BJ (cell line): ENCODE measurements at regions not wholly inside any gene's neighbourhood (a gene's known extent, or its start where the extent isn't known, plus 50 kb on each side); places are given as distances from the start of the nearest gene placed in this dataset.

Experiments used
- CTCF ChIA-PET: fragments of 350-600 bp; formaldehyde crosslinking; extraction: SDS; loops from one replicate; lab custom pipeline; 2021; ENCODE audit warnings: antibody characterized with exemption, inconsistent platforms; lab: Yijun Ruan, JAX
- POLR2A ChIA-PET: fragments of 300-600 bp; sonication (Branson Sonifier 250); formaldehyde crosslinking; extraction: SDS; loops from one replicate; lab custom pipeline; 2021; ENCODE audit warnings: antibody characterized with exemption; lab: Charles Lee
- DNase-seq: peaks from one replicate; pipeline ENCODE4 v3.0.0-alpha.2; 2011; ENCODE audit warnings: low read depth
- H3K27me3 ChIP-seq: 2 replicates; pipeline ENCODE4 v1.6.0; 2011; ENCODE audit warnings: low read length; ENCODE audit not compliant: control insufficient read depth, insufficient read depth
- H3K36me3 ChIP-seq: 2 replicates; pipeline ENCODE4 v1.5.1; 2011; ENCODE audit warnings: low read length; ENCODE audit not compliant: control insufficient read depth, insufficient read depth
- H3K4me3 ChIP-seq: 2 replicates; pipeline ENCODE4 v1.5.1; 2011; ENCODE audit warnings: low read depth, mild to moderate bottlenecking, control low read depth, low read length
- TF ChIP-seq, protein P1 (sequence below): IDR thresholded peaks from 2 replicates; pipeline ENCODE4 v1.5.1; 2011; ENCODE audit warnings: low read depth, mild to moderate bottlenecking, control low read depth, inconsistent platforms, low read length, moderate library complexity; ENCODE audit not compliant: insufficient read depth

DNA sequence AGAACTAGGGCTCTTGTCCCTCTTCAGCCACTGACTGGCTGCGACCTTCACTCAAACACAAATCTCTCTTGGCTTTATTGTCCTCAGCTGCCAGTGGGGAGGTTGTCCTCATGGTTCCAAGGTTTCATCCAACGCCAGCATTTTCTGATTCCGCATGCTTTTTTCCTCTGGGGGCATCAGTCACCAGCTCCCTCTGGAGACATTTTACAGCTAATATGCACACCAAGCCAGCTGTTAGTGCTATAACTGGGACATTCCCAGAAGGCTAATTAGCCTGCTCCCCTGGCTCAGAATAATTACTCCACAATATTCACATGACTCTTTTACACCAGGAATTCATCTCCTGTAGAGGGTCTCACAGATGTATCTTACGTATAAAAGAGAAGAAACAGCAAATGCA lies 193.6 kb upstream of the ANKRD55 start:
- H3K4me3 ChIP-seq, result no peak overlapping the region
- H3K27me3 ChIP-seq, result no peaks in the 10 kb centered on the region
- DNase-seq, result no peak
- TF ChIP-seq, protein P1, sequence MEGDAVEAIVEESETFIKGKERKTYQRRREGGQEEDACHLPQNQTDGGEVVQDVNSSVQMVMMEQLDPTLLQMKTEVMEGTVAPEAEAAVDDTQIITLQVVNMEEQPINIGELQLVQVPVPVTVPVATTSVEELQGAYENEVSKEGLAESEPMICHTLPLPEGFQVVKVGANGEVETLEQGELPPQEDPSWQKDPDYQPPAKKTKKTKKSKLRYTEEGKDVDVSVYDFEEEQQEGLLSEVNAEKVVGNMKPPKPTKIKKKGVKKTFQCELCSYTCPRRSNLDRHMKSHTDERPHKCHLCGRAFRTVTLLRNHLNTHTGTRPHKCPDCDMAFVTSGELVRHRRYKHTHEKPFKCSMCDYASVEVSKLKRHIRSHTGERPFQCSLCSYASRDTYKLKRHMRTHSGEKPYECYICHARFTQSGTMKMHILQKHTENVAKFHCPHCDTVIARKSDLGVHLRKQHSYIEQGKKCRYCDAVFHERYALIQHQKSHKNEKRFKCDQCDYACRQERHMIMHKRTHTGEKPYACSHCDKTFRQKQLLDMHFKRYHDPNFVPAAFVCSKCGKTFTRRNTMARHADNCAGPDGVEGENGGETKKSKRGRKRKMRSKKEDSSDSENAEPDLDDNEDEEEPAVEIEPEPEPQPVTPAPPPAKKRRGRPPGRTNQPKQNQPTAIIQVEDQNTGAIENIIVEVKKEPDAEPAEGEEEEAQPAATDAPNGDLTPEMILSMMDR, result no peak
- POLR2A ChIA-PET, result no interaction called here
- no peaks in the 10 kb centered on the region for H3K36me3 ChIP-seq
- CTCF ChIA-PET, result interaction anchor here (1.0 kb wide), 1 partner anchor 153 kb away, joined by 3 read pairs; no protein-coding TSS in a partner anchor

DNA sequence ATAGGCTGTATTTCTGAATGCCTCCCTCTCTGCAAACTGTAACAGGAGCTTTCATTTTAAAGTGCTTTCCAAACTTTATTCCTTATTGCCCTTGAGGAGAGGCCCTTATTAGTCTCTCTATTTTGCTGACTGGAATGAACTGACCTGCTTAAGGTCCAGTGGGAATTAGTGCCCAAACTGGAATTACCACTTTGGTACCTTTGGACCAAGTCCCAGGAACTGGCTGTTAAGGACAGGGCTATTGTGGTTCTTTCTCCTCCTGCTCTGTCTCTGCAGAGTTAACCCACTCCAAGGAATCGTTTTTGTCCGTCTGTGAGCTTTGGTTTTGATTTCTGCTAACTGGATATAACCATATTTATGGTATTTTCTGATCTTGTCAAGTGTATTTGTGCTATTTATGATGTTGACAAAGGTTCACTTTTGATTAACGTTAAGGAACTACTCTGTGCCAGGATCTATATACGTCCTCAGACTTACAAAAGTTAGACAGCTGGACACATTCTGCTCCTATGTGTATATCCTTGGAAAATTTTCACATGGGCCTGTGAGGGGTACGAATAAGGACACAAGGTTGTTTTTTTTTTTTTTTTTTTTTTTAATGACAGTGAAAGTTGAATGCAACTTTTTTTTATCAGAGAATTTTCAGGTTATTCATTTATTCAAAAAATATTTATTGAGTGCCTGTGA lies 189.1 kb upstream of the ANKRD55 start:
- CTCF ChIA-PET, result interaction anchor here (1.4 kb wide), 1 partner anchor 13 kb away, joined by 4 read pairs; no protein-coding TSS in a partner anchor
- no peak for DNase-seq
- Histone ChIP-seq H3K27me3 (no peaks in the 10 kb centered on the region), H3K4me3 (no peak overlapping the region), H3K36me3 (no peaks in the 10 kb centered on the region)
- TF ChIP-seq, protein P1, result no peak
- POLR2A ChIA-PET, result no interaction called here

DNA sequence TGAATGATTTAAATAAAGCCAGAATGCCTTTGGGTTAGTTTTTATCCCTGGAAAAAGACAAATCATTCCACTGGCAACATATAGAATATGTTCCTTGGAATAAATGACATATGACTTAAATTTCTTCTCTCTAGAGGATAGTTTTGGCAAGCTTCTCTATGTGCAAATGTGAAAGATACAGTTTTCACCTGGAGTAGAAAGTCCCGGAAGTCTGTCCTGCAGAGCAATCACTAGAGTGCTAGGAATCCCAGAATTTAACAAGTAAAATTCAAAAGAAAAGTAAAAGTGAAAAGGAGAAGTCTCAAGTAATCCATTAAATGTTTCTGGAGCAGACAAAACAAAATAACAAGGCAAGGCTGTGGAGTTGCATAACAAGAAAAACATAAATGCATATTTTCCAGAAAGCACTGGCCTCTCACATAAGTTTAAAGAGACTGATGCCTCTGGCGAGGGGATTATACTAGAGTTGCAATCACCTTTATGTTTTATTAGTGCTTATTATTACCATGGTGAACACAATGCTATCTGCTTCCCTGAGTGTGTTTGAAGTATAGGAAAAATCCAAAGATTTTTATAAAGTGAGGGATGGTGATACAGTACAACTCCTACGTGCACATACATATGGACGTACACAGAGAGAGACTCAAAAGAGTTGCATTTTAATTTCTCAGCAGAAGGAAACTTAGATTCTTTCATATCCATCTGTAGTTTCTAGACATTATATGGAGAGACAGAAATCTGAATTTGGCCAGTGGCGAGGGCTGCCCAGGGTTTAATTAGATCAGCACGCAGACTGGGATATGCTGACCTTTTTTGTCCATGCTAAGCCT lies 188.3 kb upstream of the ANKRD55 start:
- TF ChIP-seq, protein P1, result no peak
- POLR2A ChIA-PET, result no interaction called here
- no peaks in the 10 kb centered on the region for H3K27me3 ChIP-seq
- H3K4me3 ChIP-seq, result no peak overlapping the region
- no peak for DNase-seq
- no peaks in the 10 kb centered on the region for H3K36me3 ChIP-seq
- CTCF ChIA-PET, result interaction anchor here (1.4 kb wide), 1 partner anchor 12 kb away, joined by 4 read pairs; no protein-coding TSS in a partner anchor

DNA sequence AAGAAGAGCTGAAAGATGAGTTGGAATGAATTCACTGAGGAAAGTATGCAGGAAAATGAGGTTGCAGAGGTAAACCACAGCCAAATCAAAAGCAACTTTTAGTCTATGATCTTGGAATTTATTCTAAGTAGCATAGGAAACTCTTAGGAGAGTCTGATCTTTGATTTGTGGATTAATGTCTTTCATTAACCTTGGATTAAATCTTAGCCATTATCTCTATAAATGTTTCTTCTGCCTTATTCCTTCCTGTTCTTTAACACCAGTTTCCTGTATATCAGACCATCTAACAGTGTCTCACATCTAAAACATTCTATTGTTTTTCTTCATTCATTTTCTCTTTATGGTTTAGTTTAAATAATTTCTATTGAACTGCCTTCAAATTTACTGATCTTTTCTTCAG lies 187.2 kb upstream of the ANKRD55 start:
- H3K36me3 ChIP-seq, result no peaks in the 10 kb centered on the region
- H3K27me3 ChIP-seq, result no peaks in the 10 kb centered on the region
- ChIA-PET CTCF (interaction anchor here (0.7 kb wide), 1 partner anchor 8 kb away, joined by 3 read pairs; no protein-coding TSS in a partner anchor), POLR2A (no interaction called here)
- TF ChIP-seq, protein P1, result no peak
- H3K4me3 ChIP-seq, result no peak overlapping the region
- DNase-seq, result no peak

DNA sequence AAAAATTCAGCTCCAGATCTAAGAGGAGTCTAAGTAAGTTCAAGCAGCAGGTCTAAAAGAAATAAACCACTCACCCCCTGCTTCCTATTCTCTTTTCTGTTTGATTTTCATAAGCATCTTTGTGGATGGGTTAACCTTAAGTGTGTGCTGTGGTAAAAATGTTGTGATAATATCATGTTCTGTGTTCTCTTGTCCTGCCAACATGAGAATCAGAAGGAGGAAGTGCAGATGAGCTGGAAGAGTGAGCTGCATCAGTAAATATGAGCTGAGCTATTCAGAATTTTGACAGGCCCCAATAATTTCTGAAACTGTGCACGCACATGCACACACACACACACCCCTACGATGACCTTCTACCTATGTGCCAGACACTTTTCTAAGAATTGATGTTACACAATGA lies 186.5 kb upstream of the ANKRD55 start:
- no peak for DNase-seq
- Histone ChIP-seq H3K4me3 (no peak overlapping the region), H3K27me3 (no peaks in the 10 kb centered on the region), H3K36me3 (no peaks in the 10 kb centered on the region)
- ChIA-PET POLR2A (no interaction called here), CTCF (interaction anchor here (0.6 kb wide), 1 partner anchor 341 kb away, joined by 3 read pairs; no protein-coding TSS in a partner anchor)
- TF ChIP-seq, protein P1, result no peak
